Middle frontal gyrus (tissue), 1 donor: ENCODE measurements at regions not wholly inside any gene's neighbourhood (a gene's known extent, or its start where the extent isn't known, plus 50 kb on each side); places are given as distances from the start of the nearest gene placed in this dataset.
"Not testable (repeated sequence)": the region's sequence is repeated elsewhere in the genome, so short reads cannot be mapped to it uniquely, and the experiment has no call there.

Experiments used
- DNase-seq: peaks from one replicate; pipeline ENCODE4 v3.0.0-alpha.2; 2015; ENCODE audit warnings: low spot score; ENCODE audit errors: extremely low spot score

- no peak for DNase-seq
Measured at GRCh38 chr1:83098131-83098530, 900.8 kb downstream of the TTLL7 start.

GRCh38 chr1:83097715-83098114 lies 901.2 kb downstream of the TTLL7 start:
- DNase-seq, result no peak

- DNase-seq, result no peak
Measured at GRCh38 chr1:83095570-83095969, 903.4 kb downstream of the TTLL7 start.

GRCh38 chr1:83090195-83090594 lies 908.7 kb downstream of the TTLL7 start:
- no peak for DNase-seq

DNA sequence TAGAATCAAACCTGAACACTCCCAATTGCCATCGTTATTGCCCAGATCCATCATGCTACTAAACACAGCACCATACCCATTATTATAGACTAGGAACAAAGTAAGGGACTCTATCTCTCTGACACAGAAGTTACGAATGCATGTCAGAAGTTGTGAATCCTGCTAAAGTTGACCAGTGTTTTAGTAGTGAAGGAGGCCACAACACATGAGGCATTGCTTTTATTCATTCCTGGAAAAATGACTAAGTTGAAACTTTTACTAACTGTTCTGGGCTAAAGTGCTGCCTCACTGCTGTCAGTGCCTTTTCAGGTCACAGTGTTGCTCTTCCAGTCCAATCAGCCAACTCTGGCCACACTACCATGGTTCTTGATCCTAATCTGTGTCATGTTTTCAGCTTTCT lies 911.1 kb downstream of the TTLL7 start:
- DNase-seq, result no peak

DNA sequence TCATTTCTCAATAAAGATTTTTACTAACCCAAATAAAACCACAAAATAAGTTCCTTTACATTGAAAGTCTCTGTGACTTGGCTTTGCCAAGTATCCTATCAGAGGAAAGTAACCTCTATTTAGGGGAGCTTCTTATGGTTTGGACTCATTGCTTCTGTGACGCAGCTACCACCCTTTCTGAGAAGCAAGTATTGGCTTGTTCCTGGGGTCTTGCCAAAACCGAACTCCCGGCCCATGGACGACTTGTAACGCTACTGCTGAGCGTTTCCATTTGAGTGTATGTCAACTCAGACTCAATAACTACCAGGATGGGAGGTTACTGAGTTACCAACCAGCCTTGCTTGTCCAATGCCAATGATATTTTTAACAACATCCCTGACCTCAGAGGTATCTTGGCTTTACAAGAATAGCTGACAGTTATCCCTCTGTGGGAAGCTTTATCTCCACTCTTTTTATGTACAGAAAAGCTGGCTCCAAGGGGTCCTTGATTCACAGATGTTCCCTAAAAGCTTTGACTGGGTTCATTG lies 911.9 kb downstream of the TTLL7 start:
- no peak for DNase-seq

- DNase-seq, result no peak
Measured at GRCh38 chr1:83086346-83086745, 912.6 kb downstream of the TTLL7 start.

GRCh38 chr1:83083589-83084224 lies 915.2 kb downstream of the TTLL7 start:
- DNase-seq, result no peak

- DNase-seq, result no peak
Measured at GRCh38 chr1:83077411-83077810, 921.5 kb downstream of the TTLL7 start.

DNA sequence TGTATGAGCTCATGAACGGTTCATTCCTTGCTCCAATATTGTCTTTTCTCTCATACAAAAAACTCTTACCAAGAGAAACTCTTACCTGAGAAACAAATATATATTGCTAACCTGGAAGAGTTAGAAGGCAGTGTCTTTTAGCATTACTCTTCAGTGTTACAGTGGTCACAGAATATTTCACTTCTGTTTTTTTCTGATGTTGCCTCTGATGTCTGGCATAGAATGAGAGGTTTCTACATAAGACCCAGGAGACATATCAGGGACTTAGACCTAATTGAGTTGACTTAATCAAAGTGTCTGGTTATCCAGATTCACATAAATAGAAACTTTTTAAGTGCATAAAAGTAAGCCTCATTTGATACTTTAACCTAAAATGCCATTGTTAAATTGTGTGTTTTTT lies 923.8 kb downstream of the TTLL7 start:
- DNase-seq, result no peak

- DNase-seq, result no peak
Measured at GRCh38 chr1:83067954-83068353, 931.0 kb downstream of the TTLL7 start.

DNA sequence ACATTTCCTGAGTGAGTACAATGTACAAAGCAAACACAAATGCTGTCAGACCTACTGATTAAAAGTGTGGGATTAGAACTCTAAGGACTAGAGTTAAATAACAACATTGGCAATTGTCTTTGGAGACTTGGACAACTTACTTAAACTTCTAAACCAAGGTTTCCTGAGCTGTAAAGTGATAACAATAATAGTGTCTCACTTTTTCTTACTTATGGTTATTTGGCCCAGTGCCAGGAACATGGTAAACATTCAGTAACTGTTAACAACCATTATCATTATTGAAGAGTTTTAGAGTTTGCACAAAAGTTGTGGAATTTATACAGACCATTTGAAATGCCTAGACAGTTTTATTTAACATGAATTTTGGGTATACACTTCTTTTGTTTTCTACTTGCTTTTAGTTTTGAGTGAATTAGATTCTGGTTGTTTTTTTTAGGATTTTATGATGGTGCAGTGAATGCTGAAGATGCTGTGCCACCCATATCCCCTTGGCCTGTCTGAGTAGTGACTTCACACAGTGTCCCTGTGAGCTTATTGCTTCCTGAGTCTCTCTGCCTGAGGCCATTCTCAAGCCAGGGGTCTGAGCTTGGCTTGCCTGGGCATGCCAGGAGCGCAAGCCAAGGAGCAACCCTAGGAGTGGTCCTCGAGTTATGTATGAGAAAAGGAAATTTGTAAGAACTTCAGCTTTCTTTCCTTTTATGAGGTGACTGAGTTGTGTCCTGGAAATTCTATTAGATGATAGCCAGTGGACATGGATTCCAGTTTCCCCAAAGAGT lies 932.8 kb downstream of the TTLL7 start:
- DNase-seq, result no peak

- no peak for DNase-seq
Measured at GRCh38 chr1:83064589-83065242, 934.2 kb downstream of the TTLL7 start.

DNA sequence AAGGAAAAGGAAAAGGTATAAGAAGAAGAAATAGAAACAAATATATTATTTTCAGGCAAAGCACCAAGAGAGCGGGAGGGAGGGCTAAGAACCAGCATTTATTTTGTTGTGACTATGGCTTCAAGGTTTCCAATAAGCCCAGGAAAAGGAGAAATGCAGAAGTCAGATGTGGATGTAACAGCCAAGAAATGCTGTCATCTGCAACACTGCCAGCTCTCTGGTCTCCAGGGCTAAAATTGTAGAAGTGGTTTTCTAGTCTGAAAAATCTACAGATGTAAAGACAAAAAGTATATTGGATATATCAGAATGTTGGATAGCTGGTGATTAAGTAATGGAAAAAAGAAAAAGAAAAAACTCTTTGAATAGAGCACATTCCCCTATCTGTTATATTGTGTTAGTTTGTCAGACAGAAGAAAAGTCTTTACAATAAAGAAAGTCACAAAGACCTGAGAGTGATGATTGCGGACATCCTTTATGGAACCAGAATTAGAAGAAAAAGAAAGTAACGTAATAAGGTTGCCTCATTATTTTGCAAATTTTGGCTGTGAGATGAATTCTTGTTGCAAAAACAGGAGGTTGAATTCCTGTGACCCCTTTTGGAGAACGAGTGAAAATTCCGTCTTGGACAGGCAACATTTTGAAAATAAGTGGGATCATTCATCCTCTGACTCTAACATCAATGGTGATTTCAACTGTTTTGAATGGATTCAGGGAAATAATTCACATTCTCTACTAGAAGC lies 938.1 kb downstream of the TTLL7 start:
- no peak for DNase-seq

GRCh38 chr1:83060221-83060620 lies 938.7 kb downstream of the TTLL7 start:
- DNase-seq, result no peak

GRCh38 chr1:83058327-83058726 lies 940.6 kb downstream of the TTLL7 start:
- DNase-seq, result no peak

DNA sequence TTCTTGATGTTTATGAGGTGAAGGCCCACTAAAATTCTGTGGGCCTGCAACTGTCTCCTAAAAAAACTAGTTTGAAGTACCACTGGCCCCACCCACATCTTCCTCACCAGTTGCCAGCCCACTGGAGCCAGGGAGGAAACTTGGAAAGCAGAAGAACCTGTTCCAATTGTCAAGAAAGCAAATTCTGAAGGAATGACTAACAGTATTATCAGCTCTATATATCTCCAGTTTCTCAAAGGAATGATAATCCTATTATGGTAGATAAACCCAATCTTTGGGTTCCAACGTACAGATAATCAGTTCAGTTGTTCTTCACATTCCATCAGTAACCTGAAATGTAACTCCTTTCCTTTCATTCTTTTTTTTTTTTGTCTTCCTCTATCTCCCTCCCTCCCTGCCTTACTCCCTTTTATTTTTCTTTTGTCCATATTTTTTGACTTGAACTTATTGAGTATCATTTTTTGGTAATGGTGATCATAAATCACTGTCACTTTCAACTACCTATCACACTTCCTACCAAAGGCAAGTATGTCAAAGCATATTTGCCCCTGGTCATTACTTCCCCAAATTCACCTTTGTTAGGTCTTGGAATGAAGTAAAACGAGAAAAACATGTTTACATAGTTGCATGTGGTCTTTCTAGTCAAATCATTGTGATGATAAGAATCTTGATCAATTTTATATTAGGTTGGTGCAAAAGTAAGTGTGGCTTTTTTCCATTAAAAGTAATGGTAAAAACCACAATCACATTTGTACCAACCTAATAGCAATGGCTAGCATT lies 943.4 kb downstream of the TTLL7 start:
- no peak for DNase-seq

DNA sequence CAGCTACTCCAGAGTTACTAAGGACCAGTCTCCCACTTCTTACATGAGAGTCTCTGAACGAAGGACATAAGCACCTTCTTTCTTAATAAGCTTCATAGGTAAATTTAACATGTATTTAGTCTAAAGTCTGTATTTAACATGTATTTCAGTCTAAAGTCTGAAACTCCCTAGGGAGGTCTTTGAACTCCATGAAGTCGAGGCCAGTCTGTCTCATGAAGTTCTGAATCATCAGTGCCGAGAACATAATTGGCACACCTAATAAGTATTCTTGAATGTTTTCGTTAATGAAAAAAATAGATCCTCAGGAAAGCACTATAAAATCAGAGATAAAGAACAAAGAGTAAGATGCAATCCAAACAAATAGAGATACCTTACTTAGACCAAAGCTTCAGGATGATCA lies 945.5 kb downstream of the TTLL7 start:
- DNase-seq, result no peak

DNA sequence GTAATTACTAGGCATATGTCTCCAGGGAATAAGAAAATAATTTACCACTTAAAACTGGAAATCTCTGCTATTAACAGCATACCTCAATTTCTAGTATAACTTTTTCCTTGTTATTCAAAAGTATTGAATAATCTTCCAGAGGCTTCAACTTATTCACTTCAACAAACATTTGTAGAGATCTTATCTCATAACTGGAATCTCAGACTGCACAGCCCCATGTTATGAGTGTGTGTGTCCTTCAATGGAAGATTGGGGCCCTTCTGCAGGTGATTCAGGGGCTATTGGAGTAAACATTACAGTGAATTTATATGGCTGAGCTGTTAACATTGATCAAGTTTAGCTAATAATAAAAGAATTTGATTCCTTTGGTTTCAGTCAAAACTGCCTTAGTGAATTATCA lies 946.1 kb downstream of the TTLL7 start:
- no peak for DNase-seq

DNA sequence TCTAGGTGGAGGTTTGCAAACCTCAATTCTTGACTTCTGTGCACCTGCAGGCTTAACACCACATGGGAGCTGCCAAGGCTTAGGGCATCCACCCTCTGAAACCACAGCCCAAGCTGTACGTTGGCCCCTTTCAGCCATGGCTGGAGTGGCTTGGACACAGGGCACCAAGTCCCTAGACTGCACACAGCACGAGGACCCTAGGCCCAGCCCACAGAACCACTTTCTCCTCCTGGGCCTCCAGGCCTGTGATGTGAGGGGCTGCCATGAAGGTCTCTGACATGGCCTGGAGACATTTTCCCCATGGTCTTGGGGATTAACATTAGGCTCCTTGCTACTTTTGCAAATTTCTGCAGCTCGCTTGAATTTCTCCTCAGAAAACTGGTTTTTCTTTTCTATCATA lies 947.9 kb downstream of the TTLL7 start:
- DNase-seq, result not testable (repeated sequence)

GRCh38 chr1:83043244-83043643 lies 955.7 kb downstream of the TTLL7 start:
- no peak for DNase-seq
